GM21381 (cell line): ENCODE measurements at regions not wholly inside any gene's neighbourhood (a gene's known extent, or its start where the extent isn't known, plus 50 kb on each side); places are given as distances from the start of the nearest gene placed in this dataset.
A peak's percentile ranks its signal among the peaks of the same experiment; 100 is the strongest.

Experiments used
- ATAC-seq: cut with Tn5 transposase; IDR thresholded peaks from one replicate; pipeline ENCODE4 v1.9.1; 2021; ENCODE audit warnings: mild to moderate bottlenecking, moderate library complexity; ENCODE audit not compliant: unreplicated experiment

DNA sequence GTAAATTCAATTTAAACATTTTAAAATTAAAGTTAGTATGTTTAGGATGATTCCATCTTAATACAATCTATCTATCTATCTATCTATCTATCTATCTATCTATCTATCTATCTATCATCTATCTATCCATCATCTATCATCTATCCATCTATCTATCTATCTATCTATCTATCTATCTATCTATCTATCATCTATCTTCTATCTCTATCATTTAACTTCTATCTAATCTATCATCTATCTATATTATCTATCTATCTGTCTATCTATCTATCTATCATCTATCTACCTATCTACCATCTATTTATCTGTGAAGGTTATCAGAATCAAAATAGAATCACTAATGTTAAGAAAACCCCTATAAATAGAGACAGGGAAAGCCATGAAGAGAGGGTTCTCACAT is 78.3 kb downstream of the RAMP3 start:
- ATAC-seq: no peak

DNA sequence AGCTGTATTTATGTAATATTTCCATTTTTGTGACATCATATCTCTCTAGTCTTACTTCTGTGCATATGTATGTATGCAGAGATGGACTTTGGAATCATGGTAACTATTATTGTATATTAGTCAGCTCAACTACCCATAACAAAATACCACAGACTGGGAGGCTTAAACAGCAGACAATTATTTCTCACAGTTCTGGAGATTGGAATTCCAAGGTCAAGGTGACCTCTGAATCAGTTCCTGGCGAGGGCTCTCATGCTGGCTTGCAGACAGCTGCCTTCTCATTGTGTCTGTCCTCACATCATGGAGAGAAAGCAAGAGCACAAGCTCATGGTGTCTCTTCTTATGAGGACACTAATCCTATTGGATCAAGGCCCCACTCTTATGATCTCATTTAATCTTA is 79.1 kb downstream of the RAMP3 start:
- no peak for ATAC-seq

DNA sequence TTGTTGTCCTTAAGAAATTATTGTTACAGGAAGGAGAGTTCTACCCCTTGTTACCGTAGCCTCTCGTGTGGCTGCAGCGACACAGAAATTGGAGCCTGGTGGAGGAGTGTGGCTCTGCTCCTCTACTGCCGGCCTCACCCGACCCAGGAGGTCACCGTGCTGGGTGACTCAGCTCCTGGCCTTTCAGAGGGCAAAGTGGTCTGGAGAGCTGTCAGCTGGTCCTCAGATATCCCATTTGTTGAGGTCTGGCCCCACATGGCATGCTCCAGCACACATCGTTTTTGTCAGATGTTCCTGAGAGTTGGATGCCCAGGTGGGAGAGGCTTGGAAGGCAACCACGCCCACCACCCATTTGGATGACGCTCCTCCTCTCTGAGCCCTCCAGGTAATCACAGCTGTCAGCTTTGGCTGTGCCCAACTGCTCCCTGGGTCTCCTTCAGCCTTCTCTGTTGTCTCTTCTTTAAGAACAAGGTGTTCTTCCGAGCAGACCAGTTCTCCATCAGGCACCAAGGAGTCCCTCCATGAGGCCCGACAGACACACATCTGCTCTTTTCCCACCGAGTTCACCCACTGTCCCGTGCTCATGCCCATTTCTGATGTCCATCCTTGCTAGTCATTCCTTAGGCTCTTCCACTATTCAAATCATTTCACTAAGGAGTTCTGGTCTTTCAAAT is 80.3 kb downstream of the RAMP3 start:
- no peak for ATAC-seq

DNA sequence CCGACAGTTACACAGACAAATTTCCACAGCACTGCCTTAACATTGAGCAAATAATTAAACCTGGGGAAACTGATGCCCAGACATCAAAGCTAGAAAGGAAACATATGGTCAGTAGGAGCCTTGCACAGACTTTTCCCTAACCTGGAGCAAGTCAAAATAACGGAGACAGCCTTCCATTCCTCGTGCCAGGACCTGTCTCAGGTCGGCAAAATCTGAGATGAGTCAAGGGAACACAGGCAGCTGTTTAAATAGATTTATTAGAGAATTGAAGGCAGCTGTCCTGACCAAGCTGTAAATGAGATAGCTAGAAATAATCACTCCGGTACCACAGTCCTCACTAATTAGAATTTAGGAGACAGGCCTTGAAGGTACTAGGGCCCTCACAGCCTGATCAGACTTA is 81.2 kb downstream of the RAMP3 start:
- ATAC-seq: no peak

DNA sequence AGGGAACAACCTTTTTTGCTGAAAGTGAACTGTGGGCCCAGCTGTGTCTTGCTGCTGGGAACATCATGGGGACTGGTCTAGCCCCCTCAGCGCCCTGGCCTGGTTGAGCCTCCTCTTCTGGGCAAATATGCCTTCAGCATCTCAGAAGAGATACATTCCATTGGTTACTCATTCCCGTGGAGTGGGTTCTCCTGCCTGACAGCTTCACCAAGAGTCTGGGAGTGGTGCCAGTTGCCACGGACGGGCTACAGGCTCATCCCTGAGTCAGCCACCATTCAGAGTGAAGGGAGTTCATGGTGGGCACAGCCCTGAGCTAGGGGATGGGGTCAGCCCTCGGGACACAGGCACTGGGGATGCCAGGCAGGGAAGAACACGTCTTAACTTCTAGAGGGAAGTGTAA is 81.9 kb downstream of the RAMP3 start:
- ATAC-seq: no peak

DNA sequence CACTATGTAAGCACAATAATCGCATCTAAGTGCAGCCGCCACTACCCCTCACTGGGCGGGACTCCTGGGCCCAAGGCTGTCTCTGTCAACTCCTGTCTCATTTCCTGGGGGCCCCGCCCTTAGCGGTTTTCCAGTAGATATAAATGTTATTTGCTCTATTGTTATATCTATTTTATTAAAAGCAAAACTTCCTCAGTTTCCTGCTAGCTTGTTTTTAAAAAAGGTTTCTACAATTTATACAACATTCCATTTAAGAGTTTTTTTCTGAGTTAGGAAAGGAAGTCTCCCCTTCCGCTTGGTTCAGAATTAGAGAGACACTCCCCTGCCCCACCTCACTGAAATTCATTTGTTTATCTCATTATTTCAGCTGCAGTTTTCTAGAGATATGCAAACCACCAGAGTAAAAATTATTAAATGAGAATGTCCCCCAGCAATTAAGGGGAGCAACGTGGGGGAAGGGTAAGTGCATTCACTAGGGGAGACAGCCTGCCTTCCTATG is 82.7 kb downstream of the RAMP3 start:
- no peak for ATAC-seq

DNA sequence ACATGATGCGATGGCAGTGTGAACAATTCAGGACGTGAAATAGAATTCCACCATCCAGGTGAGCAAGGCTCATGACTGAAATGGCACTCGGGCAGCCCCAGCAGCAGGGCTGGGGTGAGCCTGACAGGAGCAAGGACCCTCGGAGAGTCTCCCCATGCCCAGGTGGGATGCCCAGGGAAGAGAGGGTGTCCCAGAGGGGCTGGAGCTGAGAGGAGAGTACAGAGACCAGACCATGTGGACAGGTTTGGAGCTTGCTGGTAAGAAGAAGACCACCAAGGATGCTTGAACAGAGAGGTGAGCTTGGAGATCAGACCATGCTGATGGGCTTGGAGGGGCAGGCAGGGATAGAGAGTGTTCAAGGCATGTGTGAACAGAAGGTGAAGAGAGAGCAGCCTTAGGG is 83.3 kb downstream of the RAMP3 start:
- ATAC-seq: no peak

DNA sequence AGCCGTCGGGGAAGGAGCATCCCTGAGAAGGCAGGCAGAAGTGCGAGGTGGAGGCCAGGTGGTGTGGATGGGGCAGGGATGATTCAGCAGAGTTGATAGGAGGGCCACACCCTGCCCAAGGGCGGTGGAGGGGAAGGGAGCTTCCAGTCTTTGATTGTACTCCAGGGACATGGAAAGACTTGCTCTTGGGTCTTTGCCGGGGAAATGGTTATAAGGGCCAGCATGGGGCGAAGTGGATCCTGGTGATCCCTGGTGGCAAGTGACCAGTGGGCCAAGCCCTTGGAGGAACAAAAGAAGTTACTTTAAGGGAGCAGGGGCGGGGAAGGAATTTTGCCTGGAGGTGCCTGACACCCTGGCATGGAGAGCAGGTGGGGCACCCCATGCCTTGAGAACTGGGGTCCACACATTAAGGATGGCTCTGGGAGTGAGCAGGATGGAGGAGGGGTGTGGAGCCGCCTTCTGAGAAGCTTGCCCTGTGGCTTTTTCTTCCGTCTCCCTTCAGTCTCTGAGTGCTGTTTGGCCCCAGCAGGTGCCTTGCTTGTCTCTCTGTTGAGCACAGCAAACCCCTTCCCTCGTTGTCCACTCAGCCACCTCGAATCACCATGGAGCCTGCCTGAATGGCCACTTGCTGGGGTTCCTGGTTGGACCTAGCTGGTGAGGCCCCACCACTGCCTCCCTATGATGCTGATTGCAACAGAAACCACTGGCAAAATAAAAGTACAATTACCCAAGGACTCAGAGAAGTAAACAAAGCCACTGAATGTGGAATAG is 83.9 kb downstream of the RAMP3 start:
- no peak for ATAC-seq

DNA sequence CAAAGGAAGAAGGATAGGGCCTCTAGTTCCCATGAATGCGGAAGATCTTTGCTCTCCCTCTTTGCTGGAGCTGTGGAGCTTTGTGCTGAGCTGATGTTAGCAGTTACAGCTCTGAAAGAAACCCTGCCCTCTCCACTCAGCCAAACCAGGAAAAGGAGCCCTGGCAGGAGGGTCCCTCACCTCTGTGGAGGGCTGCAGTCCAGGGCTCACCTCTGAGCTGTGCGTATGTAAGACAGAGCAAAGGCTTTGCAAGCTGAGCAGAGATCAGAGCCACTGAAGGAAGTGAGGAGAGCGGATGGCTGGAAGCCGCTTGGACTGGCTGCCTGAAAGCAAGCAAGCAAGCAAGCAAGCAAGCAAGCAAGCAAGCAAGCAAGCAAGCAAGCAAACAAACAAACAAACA is 84.7 kb downstream of the RAMP3 start:
- no peak for ATAC-seq

DNA sequence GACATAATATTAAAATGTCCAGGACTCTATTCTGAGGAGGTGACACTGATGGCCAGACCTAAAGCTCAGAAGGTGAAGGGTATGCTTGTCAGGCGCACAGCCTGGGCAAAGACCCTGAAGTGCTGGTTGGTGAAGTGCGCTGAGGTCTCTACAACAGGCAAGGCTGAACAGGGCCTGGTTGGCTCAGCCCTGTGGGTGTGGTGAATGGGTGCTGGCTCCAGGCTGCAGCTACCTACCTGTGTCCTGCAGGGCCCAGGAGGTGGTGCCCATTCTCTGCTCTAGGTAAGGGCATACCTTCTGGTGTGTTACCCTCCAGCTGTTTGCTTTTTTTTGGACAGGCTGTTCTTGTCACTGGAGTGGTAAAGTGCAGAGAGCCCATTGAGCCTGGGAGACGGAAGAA is 85.1 kb downstream of the RAMP3 start:
- ATAC-seq: no peak

DNA sequence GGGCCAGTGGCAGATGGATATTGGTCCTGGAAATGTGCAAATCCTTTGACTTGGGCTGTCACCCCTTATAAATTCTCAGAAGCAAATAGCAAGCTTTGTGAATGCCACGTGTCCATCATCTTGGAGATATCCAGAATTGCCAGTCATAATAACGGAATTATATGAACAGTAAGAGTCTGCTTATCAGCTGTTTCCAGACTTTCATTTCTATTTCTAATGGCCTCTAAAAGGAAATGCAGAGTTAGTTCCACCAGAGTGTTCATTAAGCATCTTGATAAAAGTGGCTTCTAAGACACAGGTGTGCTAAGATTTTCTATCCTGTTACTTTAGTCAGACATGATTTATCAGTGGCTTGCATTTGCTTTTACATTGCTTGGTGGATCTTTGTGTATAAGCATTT is 87.4 kb downstream of the RAMP3 start:
- no peak for ATAC-seq

DNA sequence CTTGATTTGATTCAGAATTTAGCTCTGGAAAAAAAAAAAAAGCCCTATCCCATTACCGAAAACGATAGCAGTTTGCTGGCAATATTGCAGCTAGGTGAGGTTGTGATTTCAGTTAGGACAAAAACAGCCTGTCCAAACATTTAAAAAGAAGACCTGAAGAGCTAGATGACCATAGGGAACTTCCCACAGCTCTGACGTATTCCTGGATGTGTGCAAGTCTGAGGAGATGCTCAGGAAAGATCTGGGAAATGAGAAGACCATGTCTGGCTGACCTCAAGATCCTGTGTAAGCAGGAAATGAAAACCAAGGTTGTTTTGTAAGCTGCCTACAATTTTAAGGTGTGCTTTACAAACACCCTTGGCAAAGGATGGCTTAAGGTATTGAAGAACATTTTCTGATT is 88.7 kb downstream of the RAMP3 start:
- ATAC-seq: no peak

DNA sequence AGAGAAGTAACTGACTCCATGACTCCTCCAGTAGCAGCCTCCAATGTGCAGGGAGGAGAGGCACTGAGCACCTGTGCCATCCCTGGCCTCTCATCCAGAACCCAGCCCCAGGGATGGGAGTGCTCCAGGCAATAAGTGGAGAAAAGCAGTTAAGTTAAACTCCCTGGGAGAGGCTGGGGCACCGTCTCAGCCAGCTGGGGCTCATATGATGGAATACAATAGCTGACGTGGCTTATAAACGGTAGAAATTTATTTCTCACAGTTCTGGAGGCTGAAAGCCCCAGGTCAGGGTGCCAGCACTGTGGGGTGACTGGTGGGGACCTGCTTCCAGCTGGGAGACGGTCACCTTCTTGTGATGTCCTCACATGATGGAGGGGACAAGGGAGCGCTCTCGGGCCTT is 94.7 kb downstream of the RAMP3 start:
- ATAC-seq: no peak

DNA sequence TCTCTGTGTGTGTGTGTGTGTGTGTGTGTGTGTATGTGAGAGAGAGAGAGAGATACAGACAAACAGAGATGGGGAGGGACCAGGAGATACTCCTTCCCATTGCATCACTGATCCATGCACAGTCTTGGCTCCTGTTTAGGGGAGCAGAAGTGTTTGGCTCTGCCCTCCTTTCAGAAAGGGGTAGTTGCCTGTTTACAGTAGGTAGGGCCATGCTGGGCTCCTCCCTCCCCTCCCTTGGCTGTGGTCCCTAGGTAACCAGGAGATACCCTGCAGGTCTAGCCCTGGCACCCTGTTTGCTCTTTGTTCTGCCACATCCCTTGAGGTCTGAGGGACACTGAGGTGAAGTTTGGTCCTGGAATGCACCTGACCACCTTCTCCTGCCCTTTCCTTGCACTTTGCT is 95.3 kb downstream of the RAMP3 start:
- no peak for ATAC-seq

DNA sequence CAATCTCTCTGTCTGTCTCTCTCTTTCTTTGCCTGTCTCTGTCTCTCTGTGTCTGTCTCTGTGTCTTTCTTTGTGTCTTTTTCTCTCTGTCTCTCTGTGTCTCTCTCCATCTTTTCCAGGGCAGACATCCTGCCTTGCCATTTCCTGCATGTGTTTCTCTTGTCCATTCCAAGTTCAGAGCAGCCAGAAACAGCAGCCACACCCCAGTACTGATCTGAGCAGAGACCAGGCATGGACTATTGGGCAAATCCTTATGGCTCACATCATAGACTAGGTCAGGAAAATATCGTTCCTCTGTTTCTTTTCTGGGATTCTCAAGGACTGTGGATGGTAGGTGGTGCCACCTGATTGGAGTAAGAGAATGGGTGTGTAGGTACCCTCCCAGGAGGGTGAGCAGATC is 95.8 kb downstream of the RAMP3 start:
- ATAC-seq: no peak

DNA sequence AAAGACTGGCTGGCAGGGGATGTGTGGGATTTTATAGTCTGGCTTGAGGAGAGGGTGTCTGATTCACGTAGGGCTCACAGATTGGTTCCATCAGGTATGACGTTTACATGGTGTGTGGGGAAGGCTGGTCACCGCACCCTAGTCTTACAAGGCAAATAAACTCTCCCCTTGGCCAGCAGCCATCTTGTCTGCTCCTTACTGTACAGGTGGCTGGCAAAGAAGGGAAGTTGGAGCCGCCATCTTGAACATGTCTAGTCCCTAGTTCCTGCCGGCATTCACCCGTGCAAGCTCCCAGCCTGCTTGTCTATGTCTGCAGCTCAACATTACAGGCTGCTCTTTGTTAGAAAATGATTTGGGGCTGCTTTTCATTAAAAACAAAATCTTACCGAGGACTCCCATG is 97.6 kb downstream of the RAMP3 start:
- ATAC-seq: no peak

DNA sequence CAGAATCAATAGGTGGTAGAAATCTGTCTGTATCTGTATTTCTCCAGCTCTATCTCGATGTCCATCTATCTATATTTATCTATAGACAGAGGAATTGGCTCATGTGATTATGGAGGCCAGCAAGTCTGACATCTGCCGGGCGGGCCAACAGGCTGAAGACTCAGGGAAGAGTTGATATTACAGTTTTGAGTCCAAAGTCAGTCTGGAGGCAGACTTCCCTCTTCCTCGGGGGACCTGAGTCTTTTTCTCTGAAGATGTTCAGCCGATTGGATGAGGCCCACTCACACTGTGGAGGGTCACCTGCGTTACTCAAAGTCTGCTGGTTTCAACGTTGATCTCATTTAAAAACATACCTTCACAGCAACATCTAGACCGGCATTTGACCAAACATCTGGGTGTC is 98.7 kb downstream of the RAMP3 start:
- ATAC-seq: no peak

DNA sequence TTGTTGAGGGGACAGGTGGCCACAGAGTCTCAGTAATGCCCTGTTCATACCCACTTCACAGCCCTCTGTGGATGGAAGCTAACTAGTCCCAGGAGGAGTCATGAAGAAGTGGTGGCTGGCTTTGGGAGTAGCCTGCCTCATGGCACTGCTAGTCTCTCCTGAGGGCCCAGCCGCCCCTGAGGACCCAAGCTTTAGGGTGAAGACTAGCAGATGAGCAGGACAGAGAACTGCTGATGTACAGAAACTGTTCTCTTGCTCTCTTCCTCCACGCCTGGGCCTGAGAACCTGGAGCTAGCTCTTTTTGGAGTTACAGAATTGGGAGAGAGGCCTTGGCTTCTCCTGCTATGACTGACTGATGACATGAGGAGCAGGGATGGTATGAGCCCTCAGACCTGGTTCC is 99.2 kb downstream of the RAMP3 start:
- ATAC-seq: no peak

DNA sequence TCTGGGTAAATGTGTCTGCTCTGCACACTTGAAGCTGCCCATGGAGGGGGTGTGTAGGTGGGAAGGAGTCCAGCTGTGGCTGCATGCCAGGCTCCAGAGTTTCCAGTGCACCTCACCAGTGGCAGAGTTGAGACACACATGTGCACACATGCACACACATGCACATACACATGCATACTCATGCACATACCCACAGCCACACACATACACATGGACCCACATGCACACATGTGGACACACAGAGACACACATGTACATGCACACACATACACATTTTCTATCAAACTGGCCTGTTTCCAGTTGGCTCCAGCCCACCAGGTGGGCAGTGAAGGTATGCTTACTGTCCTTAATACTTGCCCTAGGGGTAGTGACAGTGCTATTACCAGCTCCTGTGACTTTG is 99.7 kb downstream of the RAMP3 start:
- no peak for ATAC-seq

DNA sequence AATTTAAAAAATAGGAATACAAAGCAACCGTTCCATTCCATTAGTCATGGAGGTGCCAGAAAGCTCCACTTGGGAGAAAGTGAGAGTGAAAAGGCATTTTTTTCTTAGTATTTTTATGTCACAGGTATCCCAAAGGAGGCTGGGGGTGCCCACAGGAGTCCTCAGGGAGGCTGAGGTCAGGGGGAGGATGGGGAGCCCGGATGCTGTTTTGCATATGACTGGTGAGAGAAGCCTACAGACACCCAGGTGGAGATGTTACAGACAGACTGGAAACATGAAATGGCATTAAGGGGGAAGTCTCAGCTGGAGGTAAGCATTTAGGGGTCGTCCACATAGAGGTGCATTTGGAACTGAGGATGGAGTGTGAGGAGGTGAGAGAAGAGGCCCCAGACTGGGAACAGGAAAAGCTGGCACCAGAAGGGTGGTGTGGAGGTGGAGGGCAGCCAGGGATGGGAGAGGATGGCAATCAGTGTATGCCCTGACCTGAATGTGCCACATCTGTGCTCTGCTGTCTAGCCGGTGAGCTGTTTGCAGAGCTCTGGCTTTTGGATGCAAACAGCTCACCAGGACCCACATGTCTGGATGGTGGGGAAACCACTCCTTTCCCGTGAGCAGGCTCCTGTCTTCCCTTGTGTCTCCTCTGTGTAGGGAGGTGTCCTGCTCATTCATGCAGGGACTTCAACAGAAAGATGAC is 101.1 kb downstream of the RAMP3 start:
- no peak for ATAC-seq

DNA sequence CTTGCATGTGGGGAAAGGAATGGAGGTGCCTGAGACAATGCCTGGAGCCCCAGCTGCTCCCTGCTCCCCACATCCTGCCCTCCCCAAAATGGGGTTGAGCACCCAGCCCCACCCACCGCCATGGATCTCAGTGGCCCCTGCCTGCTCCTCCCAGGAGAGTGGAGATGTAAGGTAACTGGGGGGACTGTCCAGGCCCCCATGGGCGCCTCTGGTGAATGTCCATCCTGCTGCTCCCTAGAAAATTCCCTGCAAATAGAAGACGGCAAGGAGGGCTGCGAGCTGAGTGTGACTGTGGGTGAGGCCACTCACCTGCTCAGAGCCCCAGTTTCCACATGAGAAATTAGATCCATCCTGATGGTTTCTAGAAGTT is 101.6 kb downstream of the RAMP3 start:
- no peak for ATAC-seq

DNA sequence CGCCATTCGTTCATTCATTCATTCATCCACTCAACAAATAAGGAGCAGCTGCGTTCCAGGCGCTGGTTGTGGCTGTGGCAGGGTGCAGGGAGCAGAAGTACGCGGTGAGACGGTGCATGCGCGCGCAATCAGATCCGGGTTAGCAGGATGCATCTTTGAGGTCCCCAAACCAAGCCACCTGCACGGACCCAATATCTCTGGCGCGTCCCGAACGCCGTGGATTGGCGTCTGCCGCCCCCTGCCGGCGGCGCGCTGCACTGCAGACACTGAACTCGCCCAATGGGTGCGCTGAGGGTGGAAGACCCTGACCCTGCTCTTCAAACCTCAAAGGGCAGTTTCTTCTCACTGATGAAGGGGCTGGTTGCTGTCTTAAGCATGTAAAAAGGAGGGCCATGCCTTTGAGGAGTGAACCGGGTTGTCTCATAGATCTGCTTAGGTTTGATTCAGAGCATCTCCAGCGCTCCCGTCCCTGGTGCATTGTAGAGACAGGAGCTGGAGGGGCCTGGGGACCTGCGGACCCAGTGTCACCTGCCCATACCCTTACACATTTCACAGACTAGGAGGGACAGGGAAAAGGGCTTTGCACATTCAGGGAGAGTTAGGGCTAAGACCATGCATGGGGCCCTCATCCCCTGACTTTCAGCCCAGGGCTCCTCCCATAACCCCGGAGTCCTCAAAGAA is 102.5 kb downstream of the RAMP3 start:
- peak; percentile 64 for ATAC-seq
